AG09309 (cell line): ENCODE measurements at regions not wholly inside any gene's neighbourhood (a gene's known extent, or its start where the extent isn't known, plus 50 kb on each side); places are given as distances from the start of the nearest gene placed in this dataset.
"Not testable (repeated sequence)": the region's sequence is repeated elsewhere in the genome, so short reads cannot be mapped to it uniquely, and the experiment has no call there.

Source experiments
- DNase-seq: peaks from one replicate; pipeline ENCODE4 v3.0.0-alpha.2; 2010; ENCODE audit warnings: low read depth
- H3K4me3 ChIP-seq: 2 replicates; pipeline ENCODE4 v1.5.1; 2011; ENCODE audit warnings: mild to moderate bottlenecking, low read depth, low read length, moderate library complexity; ENCODE audit not compliant: control insufficient read depth

DNA sequence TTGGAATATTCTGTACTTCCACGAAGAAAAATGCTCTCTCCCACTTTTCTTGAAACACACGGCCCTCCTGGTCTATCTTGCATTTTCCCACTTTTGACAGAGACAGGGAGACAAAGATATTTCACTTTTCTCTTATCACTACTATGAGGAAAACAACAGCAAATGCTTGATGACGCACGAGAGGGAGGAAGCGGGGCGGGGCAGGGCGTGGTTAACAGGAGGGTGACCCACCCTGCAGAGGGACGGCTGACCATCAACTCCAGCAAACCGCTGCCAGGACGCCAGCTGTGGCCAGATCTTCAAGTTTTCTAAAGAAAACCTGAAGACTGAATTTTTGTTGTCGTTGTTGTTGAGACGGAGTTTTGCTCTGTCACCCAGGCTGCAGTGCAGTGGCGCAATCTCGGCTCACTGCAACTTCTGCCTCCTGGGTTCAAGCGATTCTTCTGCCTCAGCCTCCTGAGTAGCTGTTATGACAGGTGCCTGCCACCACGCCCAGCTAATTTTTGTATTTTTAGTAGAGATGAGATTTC lies 63.8 kb downstream of the NSUN5 start:
- DNase-seq, H3K4me3 ChIP-seq: not testable (repeated sequence)

DNA sequence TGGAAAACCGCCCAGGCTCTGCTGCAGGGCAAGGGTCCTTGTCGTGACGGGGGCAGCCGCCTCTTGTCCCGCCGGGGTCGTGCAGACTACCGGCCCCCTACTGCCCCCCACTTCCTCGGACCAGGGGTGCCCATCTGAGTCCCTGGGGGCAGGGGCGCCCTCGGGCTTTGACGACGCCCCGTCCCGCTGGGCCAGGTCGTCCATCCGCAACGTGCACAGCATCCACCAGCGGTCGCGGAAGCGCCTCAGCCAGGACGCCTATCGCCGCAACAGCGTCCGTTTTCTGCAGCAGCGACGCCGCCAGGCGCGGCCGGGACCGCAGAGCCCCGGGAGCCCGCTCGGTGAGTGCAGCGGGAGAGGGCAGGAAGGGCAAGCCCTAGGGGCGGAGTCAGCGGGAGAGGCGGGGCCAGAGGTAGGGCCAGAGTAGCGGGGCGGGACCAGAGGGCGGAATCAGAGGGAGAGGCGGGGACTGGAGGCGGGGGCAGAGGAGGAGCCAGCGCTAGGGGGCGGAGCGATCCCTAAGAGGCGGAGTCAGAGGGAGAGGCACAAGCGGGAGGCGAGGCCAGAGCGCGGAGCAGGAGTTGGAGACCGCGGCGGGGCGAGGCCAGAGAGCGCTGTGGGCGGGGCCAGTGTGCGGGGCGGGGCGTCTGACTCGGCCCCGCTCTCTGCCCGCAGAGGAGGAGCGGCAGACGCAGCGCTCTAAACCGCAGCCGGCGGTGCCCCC lies 73.5 kb downstream of the NSUN5 start:
- not testable (repeated sequence) for DNase-seq, H3K4me3 ChIP-seq

- not testable (repeated sequence) for DNase-seq, H3K4me3 ChIP-seq
These were observed 82.9 kb downstream of the NSUN5 start for GRCh38 chr7:73225745-73226144.

- not testable (repeated sequence) for DNase-seq
These were observed 86.9 kb downstream of the NSUN5 start for GRCh38 chr7:73221724-73222123.

DNA sequence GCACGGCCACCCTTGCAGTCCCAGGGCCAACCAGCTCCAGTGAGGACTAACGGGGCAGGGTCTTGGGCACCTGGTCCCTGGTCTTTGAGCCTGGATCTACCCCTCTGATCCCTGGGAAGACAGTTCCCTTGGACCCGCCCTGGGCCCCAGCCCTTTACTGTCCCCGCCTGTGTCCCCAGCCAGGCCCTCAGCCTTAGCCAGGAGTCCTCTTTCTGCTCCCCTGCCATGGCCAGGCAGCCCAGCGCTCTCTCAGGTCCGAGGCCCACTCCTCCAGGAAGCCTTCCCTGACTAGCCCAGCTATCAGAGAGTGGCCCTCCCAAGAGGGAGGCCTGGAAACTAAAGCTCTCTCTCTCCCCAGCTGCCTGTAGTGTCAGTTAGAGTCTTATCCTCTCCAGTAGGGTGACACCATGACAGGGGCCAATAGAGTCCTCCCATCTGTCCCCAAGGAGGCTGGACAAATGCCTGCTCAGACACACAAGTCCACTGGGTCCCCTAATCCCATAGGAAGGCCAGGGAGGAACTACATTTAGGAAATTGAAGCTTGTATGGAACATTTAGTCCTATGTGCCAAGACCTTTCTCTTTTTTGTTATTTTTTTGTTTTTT lies 87.8 kb downstream of the NSUN5 start:
- not testable (repeated sequence) for H3K4me3 ChIP-seq, DNase-seq

More at GRCh38 chr7:73221724-73222123, 86.9 kb downstream of the NSUN5 start:
- H3K4me3 ChIP-seq: not testable (repeated sequence)

DNA sequence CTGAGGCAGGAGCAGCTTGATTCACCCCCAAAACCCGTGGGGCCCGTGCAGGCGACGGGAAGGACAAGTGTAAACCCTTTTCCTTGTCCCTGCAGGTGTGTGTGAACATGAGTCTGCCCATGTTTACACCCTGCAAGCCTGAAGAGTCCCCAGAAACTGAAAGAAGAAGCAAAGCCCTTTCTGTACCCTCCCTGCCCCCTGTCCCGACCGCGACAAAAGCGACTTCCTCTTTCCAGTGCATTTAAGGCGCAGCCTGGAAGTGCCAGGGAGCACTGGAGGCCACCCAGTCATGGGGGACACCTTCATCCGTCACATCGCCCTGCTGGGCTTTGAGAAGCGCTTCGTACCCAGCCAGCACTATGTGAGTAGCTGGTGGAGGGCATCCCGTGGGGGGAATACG lies 88.3 kb downstream of the NSUN5 start:
- not testable (repeated sequence) for H3K4me3 ChIP-seq, DNase-seq

GRCh38 chr7:73218802-73219201 lies 89.8 kb downstream of the NSUN5 start:
- H3K4me3 ChIP-seq, DNase-seq: not testable (repeated sequence)

GRCh38 chr7:73216046-73216675 lies 92.5 kb downstream of the NSUN5 start:
- not testable (repeated sequence) for DNase-seq, H3K4me3 ChIP-seq

DNA sequence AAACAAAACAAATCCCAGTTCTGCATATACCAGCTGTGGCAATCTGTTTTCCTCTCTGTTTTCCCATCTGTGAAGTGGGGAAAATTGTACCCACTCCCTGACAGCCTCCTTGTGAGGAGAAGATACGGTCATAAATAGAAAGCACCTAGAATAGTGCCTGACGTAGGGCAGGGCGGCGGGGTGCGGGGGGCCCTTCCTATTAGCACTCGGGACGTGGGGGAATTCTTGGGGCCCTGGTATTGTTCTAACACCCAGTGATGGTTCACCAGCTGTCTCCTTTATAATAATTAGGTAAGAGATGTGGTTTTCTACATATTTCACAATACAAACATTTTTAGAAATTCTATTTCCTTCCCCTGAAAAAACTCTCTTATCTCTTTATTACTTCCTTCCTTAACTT lies 93.4 kb downstream of the NSUN5 start:
- not testable (repeated sequence) for H3K4me3 ChIP-seq, DNase-seq

- DNase-seq: not testable (repeated sequence)
These were observed 94.2 kb downstream of the NSUN5 start for GRCh38 chr7:73214471-73214870.

DNA sequence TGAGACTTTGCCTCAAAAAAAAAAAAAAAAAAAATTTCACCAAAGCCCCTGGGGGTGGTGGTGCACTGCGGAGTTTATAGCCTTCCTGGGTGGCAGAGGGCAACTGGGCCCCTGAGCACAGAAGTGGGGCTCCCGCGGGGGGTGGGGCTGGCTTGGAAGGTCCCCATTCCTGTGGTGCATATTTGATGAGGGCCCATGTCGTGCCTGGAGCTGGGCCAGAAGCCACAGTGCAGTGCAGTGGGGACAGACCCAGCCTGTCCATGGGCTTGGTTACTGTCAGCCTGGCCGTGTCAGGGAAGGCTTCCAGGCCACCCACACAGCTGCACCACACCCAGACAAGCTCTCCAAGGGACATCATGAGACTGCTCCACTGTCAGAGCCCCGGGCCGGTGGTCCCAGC lies 95.5 kb downstream of the NSUN5 start:
- not testable (repeated sequence) for H3K4me3 ChIP-seq

More at GRCh38 chr7:73214471-73214870, 94.2 kb downstream of the NSUN5 start:
- not testable (repeated sequence) for H3K4me3 ChIP-seq

GRCh38 chr7:73205594-73205993 lies 103.0 kb downstream of the NSUN5 start:
- DNase-seq, H3K4me3 ChIP-seq: not testable (repeated sequence)

More for the DNA sequence above, 95.5 kb downstream of the NSUN5 start:
- DNase-seq: not testable (repeated sequence)

GRCh38 chr7:73204898-73205297 lies 103.7 kb downstream of the NSUN5 start:
- DNase-seq: peak; percentile 16
- not testable (repeated sequence) for H3K4me3 ChIP-seq

DNA sequence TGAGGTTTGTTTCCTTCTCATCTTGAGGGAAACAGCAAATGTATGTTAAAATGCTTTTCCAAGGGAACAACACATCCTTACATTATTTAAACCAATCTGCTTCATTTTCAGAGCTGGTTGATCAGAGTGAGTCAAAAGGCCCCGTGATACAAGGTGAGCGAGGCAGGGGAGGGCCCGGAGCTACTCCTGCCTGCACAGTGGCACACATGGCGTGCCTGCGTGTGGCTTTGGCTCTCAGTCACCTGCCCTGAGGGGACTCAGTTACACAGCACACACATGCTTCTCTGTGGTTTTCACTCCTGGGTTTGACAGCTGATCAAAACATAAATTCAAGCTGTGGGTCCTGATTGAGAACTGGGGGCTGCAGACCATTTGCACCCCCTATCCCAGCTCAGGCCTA lies 105.3 kb downstream of the NSUN5 start:
- DNase-seq, H3K4me3 ChIP-seq: not testable (repeated sequence)

- H3K4me3 ChIP-seq, DNase-seq: not testable (repeated sequence)
These were observed 107.4 kb downstream of the NSUN5 start for GRCh38 chr7:73201264-73201663.

- DNase-seq: not testable (repeated sequence)
These were observed 108.0 kb downstream of the NSUN5 start for GRCh38 chr7:73200518-73201099.

DNA sequence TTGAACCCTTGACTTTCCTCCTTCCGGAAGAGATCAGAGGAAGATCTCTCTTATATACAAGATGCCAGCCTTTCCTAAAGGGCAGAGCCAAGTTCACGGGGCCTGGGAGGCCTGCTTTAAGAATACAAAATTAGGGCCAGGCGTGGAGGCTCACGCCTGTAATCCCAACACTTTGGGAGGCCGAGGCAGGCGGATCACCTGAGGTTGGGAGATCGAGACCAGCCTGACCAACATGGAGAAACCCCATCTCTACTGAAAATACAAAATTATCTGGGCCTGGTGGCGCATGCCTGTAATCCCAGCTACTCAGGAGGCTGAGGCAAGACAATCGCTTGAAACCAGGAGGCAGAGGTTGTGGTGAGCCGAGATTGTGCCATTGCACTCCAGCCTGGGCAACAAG lies 108.2 kb upstream of the SPDYE9 start:
- not testable (repeated sequence) for DNase-seq, H3K4me3 ChIP-seq

More at GRCh38 chr7:73200518-73201099, 108.0 kb downstream of the NSUN5 start:
- H3K4me3 ChIP-seq: not testable (repeated sequence)

DNA sequence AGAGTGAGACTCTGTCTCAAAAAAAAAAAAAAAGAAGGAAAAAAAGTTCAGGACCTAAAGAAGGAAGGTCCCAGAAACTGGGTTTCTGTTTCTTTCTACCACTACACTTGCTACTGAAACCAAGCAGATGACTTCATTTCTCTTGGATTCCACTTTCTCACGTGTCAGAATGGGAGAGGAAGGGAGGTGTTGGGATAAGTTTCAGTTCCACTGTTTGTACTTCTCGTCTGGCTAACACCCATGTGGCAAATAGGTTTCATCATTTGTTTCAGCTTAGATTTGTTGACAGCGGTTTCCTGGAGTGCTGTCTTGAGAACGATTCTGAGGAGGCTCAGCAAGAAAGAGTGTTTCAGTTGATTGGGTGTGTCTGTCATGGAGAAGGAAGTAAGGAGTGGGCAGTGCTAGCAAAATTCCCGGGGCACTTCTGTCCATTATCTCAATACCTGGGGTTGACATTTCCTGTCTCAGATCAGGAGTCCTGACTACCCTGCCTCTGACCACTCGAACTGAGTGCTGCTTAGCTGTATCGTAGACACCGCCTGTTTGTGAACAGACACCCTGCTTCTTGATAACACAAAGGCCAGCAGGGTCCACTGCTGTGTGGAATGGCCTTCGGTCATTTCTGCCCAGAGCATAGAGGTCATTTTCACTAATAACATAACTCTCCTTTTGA lies 104.8 kb upstream of the SPDYE9 start:
- DNase-seq, H3K4me3 ChIP-seq: not testable (repeated sequence)
